CD4-positive, alpha-beta T cell (primary cell): ENCODE measurements at regions not wholly inside any gene's neighbourhood (a gene's known extent, or its start where the extent isn't known, plus 50 kb on each side); places are given as distances from the start of the nearest gene placed in this dataset.

Experiments
- ATAC-seq: fragments of 200-7000 bp; cut with Tn5 transposase; one replicate; pipeline ENCODE4 v1.10.0; 2022; ENCODE audit warnings: mild to moderate bottlenecking; ENCODE audit not compliant: poor library complexity
- CTCF ChIA-PET: fragments of 350-600 bp; sonication (Branson Sonifier 250); formaldehyde crosslinking; loops from one replicate; lab custom pipeline; 2021; ENCODE audit warnings: antibody characterized with exemption, inconsistent platforms; lab: Charles Lee
- POLR2A ChIA-PET: fragments of 350-600 bp; sonication (Branson Sonifier 250); formaldehyde crosslinking; loops from one replicate; lab custom pipeline; 2021; ENCODE audit warnings: antibody characterized with exemption, inconsistent platforms; lab: Charles Lee
- DNase-seq, 14 experiments: peaks; one replicate each; pipeline ENCODE4 v3.0.0-alpha.2; 2013 to 2020; ENCODE audit warnings: mixed read lengths in 2 of 14
- H3K27ac ChIP-seq, 2 donors: one replicate each; pipeline versions ENCODE4 v1.5.1 to v1.7.0; 2013; ENCODE audit warnings: low read length in 2 of 2, low read depth in 1 of 2, mild to moderate bottlenecking in 1 of 2
- H3K27me3 ChIP-seq, 2 experiments: 1 replicate in 1 of 2; 2 replicates in 1 of 2; pipeline versions ENCODE4 v1.6.1 to v1.7.0; 2013; ENCODE audit warnings: low read length in 2 of 2, control low read depth in 1 of 2, mild to moderate bottlenecking in 1 of 2, moderate library complexity in 1 of 2; ENCODE audit not compliant: insufficient read depth in 2 of 2, control insufficient read depth in 1 of 2
- H3K36me3 ChIP-seq: one replicate; pipeline ENCODE4 v1.6.1; 2013; ENCODE audit warnings: low read length, control low read depth; ENCODE audit not compliant: insufficient read depth
- H3K4me1 ChIP-seq: one replicate; pipeline ENCODE4 v1.6.1; 2013; ENCODE audit warnings: low read length, control low read depth; ENCODE audit not compliant: insufficient read depth
- H3K4me3 ChIP-seq: one replicate; pipeline ENCODE4 v1.5.1; 2013; ENCODE audit warnings: mild to moderate bottlenecking, low read length, moderate library complexity
- H3K9me3 ChIP-seq, 2 experiments: 1 replicate in 1 of 2; 2 replicates in 1 of 2; pipeline versions ENCODE4 v1.6.1 to v1.7.0; 2013; ENCODE audit warnings: low read length in 2 of 2, mild to moderate bottlenecking in 2 of 2, control low read depth in 1 of 2, moderate library complexity in 1 of 2; ENCODE audit not compliant: control insufficient read depth in 1 of 2, insufficient read depth in 1 of 2
- H3K27ac Mint-ChIP-seq: one replicate; pipeline ENCODE4 v1.8.0; 2020; ENCODE audit warnings: mixed read lengths
- H3K27me3 Mint-ChIP-seq: one replicate; pipeline ENCODE4 v1.8.0; 2021; ENCODE audit warnings: mixed read lengths
- H3K36me3 Mint-ChIP-seq: one replicate; pipeline ENCODE4 v1.8.0; 2021; ENCODE audit warnings: low read depth, mixed read lengths
- H3K4me1 Mint-ChIP-seq: one replicate; pipeline ENCODE4 v1.8.0; 2021; ENCODE audit warnings: low read depth, mixed read lengths
- H3K4me3 Mint-ChIP-seq: one replicate; pipeline ENCODE4 v1.8.0; 2020; ENCODE audit warnings: mild to moderate bottlenecking, mixed read lengths
- H3K9me3 Mint-ChIP-seq: one replicate; pipeline ENCODE4 v1.8.0; 2020; ENCODE audit warnings: mixed read lengths
- CTCF ChIP-seq: fragments of 200-600 bp; IDR thresholded peaks from one replicate; pipeline ENCODE4 v1.8.0; 2022; ENCODE audit warnings: antibody characterized with exemption, mild to moderate bottlenecking
- intact Hi-C, 2 experiments: fragments of 100-400 bp; cut with DNase I in 1 of 2; cut with micrococcal nuclease in 1 of 2; formaldehyde crosslinking; loops; one replicate each; pipeline versions ENCODE4 v1.15.1 to v1.9.0; 2023 to 2025; cut with DNase I, micrococcal nuclease

- Mint-ChIP-seq H3K4me3 (no peak overlapping the region), H3K4me1 (no peaks in the 10 kb centered on the region), H3K27me3 (no peaks in the 10 kb centered on the region), H3K36me3 (no peaks in the 10 kb centered on the region), H3K27ac (no peak overlapping the region), H3K9me3 (peaks cover 7% of the 10 kb centered on the region)
- intact Hi-C loops, result no loop called here
- no peak overlapping the region for H3K4me3 ChIP-seq
- no peaks in the 10 kb centered on the region for H3K9me3 ChIP-seq
- no peaks in the 10 kb centered on the region for H3K27me3 ChIP-seq
- TF ChIP-seq CTCF, result no peak
- ChIA-PET CTCF (no interaction called here), POLR2A (no interaction called here)
- no peak for ATAC-seq
- H3K27ac ChIP-seq, result no peak overlapping the region
- DNase-seq, result no peak
- H3K4me1 ChIP-seq, result no peaks in the 10 kb centered on the region
- H3K36me3 ChIP-seq, result no peaks in the 10 kb centered on the region
Measured at GRCh38 chr6:74879976-74880375, 325.9 kb downstream of the COL12A1 start.

DNA sequence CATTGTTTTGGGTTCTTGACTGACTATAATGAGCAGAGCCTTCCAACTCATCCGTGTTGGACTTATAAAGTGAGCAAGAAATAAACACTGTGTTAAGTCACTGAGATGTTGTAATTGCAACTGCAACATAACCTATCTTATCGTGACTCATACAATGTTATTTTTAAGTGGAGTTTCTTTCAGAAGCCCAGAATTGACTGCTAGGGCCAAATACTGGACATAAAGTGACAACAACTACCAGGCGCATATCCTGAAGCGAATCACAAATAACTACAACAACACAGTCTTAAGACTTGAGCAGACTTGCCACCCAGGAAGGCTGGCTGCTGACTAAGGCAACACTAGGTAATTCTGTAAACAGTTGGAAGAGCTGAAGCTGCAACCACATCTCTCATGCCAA is 326.6 kb downstream of the COL12A1 start:
- no peak for DNase-seq
- no peak overlapping the region for H3K27ac ChIP-seq

DNA sequence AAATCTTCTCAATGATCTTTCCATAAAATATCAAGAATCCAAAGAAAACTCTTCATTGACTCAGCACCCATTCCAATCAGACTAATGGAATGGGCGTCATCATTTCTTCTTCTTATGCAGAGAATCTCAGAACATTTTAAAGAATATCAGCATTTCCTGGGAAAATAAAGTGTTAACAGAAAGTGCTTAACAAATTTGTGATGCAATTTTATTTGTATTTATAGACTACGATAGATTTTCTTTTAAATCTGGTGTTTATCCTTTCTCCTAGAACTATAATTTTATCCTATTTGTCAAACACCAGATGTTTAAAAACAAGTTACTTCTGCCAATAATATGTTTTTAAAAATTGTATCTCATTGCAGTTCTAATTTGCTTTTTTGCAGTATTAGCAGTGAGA is 330.7 kb downstream of the COL12A1 start:
- Histone ChIP-seq H3K9me3 (peaks cover 0 to 3% of the 10 kb centered on the region in 2 experiments), H3K36me3 (no peaks in the 10 kb centered on the region), H3K27me3 (no peaks in the 10 kb centered on the region), H3K4me3 (no peak overlapping the region), H3K27ac (no peak overlapping the region), H3K4me1 (no peaks in the 10 kb centered on the region)
- no peaks in the 10 kb centered on the region for H3K36me3 Mint-ChIP-seq
- ATAC-seq, result no peak
- DNase-seq, result no peak
- H3K4me3 Mint-ChIP-seq, result no peak overlapping the region
- H3K4me1 Mint-ChIP-seq, result no peaks in the 10 kb centered on the region
- H3K27me3 Mint-ChIP-seq, result no peaks in the 10 kb centered on the region
- intact Hi-C loops, result no loop called here
- no peak overlapping the region for H3K27ac Mint-ChIP-seq
- TF ChIP-seq CTCF, result no peak
- H3K9me3 Mint-ChIP-seq, result peaks cover 17% of the 10 kb centered on the region
- ChIA-PET CTCF (no interaction called here), POLR2A (no interaction called here)

More for the DNA sequence above, 326.6 kb downstream of the COL12A1 start:
- ChIA-PET POLR2A (no interaction called here), CTCF (no interaction called here)
- H3K4me1 Mint-ChIP-seq, result no peaks in the 10 kb centered on the region
- no peak overlapping the region for H3K27ac Mint-ChIP-seq
- intact Hi-C loops, result no loop called here
- Histone ChIP-seq H3K9me3 (no peaks in the 10 kb centered on the region), H3K4me1 (no peaks in the 10 kb centered on the region), H3K4me3 (no peak overlapping the region), H3K27me3 (no peaks in the 10 kb centered on the region), H3K36me3 (no peaks in the 10 kb centered on the region)
- H3K9me3 Mint-ChIP-seq, result peaks cover 9% of the 10 kb centered on the region
- H3K27me3 Mint-ChIP-seq, result no peaks in the 10 kb centered on the region
- TF ChIP-seq CTCF, result no peak
- no peak overlapping the region for H3K4me3 Mint-ChIP-seq
- ATAC-seq, result no peak
- no peaks in the 10 kb centered on the region for H3K36me3 Mint-ChIP-seq
